Erythroblast (primary cell): ENCODE measurements at regions not wholly inside any gene's neighbourhood (a gene's known extent, or its start where the extent isn't known, plus 50 kb on each side); places are given as distances from the start of the nearest gene placed in this dataset.

Experiments
- GATA1 ChIP-seq: IDR thresholded peaks from 2 replicates; pipeline ENCODE4 v1.6.1; 2011; ENCODE audit warnings: low read depth, mild to moderate bottlenecking, control low read depth, low read length, moderate library complexity
- POLR2A ChIP-seq: IDR thresholded peaks from 2 replicates; pipeline ENCODE4 v1.6.1; 2011; ENCODE audit warnings: mild to moderate bottlenecking, low read length

GRCh38 chr17:65400701-65401100 lies 160.7 kb downstream of the AXIN2 start:
- TF ChIP-seq POLR2A (no peak), GATA1 (no peak)
